Testis (tissue), 2 donors: ENCODE measurements at regions not wholly inside any gene's neighbourhood (a gene's known extent, or its start where the extent isn't known, plus 50 kb on each side); places are given as distances from the start of the nearest gene placed in this dataset.

Source experiments
- POLR2A ChIP-seq: fragments of 450-650 bp; IDR thresholded peaks from one replicate; pipeline ENCODE4 v1.6.1; 2017; ENCODE audit warnings: antibody characterized with exemption, mild to moderate bottlenecking, moderate library complexity
- TF ChIP-seq, protein P1 (sequence below), 3 experiments: fragments of 450-650 bp in 2 of 3; fragments of 200-600 bp in 1 of 3; sonication (generic) in 1 of 3; IDR thresholded peaks; one replicate each; pipeline ENCODE4 v1.5.1; 2016 to 2019; ENCODE audit warnings: antibody characterized with exemption in 3 of 3, mild to moderate bottlenecking in 2 of 3, moderate library complexity in 1 of 3

DNA sequence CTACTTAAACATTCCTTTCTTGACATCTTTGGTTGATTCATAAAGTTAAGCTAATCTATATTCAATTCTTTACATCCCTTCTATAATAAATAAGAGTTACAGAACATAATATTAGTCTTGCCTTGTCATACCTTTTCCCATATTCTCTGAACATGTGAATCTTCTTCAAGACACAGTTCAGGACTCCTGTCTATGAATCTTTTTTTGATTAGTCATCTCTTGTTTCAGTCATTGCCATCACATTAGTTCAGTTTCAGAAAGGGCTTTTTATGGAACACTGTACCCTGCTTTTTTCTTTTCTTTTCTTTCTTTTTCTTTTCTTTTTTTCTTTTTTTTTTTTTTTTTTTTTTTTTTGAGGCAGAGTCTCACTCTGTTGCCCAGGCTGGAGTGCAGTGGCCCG, 181.2 kb downstream of the UBE2E3 start:
- TF ChIP-seq, protein P1, sequence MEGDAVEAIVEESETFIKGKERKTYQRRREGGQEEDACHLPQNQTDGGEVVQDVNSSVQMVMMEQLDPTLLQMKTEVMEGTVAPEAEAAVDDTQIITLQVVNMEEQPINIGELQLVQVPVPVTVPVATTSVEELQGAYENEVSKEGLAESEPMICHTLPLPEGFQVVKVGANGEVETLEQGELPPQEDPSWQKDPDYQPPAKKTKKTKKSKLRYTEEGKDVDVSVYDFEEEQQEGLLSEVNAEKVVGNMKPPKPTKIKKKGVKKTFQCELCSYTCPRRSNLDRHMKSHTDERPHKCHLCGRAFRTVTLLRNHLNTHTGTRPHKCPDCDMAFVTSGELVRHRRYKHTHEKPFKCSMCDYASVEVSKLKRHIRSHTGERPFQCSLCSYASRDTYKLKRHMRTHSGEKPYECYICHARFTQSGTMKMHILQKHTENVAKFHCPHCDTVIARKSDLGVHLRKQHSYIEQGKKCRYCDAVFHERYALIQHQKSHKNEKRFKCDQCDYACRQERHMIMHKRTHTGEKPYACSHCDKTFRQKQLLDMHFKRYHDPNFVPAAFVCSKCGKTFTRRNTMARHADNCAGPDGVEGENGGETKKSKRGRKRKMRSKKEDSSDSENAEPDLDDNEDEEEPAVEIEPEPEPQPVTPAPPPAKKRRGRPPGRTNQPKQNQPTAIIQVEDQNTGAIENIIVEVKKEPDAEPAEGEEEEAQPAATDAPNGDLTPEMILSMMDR (IDR thresholded peaks at IDR 0.05): no peak
- no peak for TF ChIP-seq POLR2A
